ENCODE measurements at regions not wholly inside any gene's neighbourhood (a gene's known extent, or its start where the extent isn't known, plus 50 kb on each side); places are given as distances from the start of the nearest gene placed in this dataset.
"Not testable (repeated sequence)": the region's sequence is repeated elsewhere in the genome, so short reads cannot be mapped to it uniquely, and the experiment has no call there.

DNA sequence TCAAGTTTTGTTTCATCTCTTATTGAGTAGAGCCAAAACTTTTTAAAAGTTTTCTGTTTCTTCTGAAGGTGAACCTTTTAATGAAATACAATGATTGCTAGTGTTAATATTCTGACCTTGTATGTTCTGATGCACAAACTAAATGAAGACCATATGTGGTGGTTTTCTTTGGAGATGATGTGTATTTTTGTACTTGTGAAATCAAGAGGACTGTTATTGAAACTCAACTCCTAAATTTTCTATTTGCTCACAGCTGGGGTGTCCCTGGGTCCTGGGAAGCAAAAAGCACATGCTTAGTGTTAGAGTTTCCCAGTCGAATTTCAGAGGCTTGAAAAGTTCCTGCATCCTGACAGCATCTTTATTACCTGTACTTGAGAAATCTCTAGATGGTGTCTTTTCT is 1185.8 kb upstream of the ALCAM start:
- no peak for DNase-seq

GRCh38 chr3:104190681-104191080 is 1176.0 kb upstream of the ALCAM start:
- no peak for DNase-seq

- no peak for DNase-seq
Observed at GRCh38 chr3:104198131-104198530, 1168.6 kb upstream of the ALCAM start.

GRCh38 chr3:104206925-104207324 is 1159.8 kb upstream of the ALCAM start:
- DNase-seq: no peak

- DNase-seq: no peak
Observed at GRCh38 chr3:104214277-104214676, 1152.4 kb upstream of the ALCAM start.

- no peak for DNase-seq
Observed at GRCh38 chr3:104214937-104215336, 1151.8 kb upstream of the ALCAM start.

GRCh38 chr3:104219046-104219445 is 1147.7 kb upstream of the ALCAM start:
- DNase-seq: not testable (repeated sequence)

- DNase-seq: no peak
Observed at GRCh38 chr3:104234442-104235194, 1132.1 kb upstream of the ALCAM start.

GRCh38 chr3:104244680-104245220 is 1122.0 kb upstream of the ALCAM start:
- no peak for DNase-seq

- DNase-seq: no peak
Observed at GRCh38 chr3:104245261-104245660, 1121.4 kb upstream of the ALCAM start.

- no peak for DNase-seq
Observed at GRCh38 chr3:104245981-104246380, 1120.7 kb upstream of the ALCAM start.

DNA sequence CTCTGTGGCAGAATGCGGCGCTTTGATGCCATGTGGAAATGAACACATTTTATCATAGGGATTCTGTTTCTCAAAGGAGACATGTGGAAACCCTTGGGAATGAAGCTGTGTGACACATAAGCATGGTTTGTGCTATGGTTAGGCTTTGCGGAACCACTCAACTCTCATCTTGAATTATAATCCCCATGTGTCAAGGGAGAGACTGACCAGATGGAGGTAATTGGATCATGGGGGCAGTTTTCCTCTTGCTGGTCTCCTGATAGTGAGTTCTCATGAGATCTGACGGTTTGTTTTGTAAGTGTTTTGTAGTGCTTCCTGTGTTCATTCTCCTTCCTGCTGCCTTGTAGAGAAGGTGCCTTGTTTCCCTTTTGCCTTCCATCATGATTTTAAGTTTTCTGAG is 1109.2 kb upstream of the ALCAM start:
- no peak for DNase-seq

DNA sequence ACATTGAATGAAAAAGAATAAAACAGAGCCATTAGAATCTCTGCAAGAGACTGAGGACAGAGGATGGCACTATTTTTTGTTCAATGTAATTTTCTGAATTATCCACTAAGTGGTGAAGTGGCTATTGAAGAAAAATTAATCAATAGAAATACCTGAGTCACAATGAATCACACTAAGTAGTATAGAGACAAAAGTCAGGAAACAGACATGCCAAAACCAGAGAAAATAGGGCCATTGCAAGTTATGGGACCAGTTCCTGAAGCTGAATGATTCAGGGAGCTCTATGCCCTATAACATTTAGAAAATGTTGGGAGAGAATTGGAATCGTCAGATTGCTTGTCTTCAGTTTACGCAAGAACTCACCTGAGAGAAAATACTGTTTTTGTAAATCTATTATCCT is 1103.2 kb upstream of the ALCAM start:
- no peak for DNase-seq

- DNase-seq: not testable (repeated sequence)
Observed at GRCh38 chr3:104266219-104266618, 1100.5 kb upstream of the ALCAM start.

- DNase-seq: no peak
Observed at GRCh38 chr3:104269771-104270170, 1096.9 kb upstream of the ALCAM start.

- no peak for DNase-seq
Observed at GRCh38 chr3:104273046-104273649, 1093.6 kb upstream of the ALCAM start.

- no peak for DNase-seq
Observed at GRCh38 chr3:104275199-104275598, 1091.5 kb upstream of the ALCAM start.

- no peak for DNase-seq
Observed at GRCh38 chr3:104279617-104280016, 1087.1 kb upstream of the ALCAM start.

DNA sequence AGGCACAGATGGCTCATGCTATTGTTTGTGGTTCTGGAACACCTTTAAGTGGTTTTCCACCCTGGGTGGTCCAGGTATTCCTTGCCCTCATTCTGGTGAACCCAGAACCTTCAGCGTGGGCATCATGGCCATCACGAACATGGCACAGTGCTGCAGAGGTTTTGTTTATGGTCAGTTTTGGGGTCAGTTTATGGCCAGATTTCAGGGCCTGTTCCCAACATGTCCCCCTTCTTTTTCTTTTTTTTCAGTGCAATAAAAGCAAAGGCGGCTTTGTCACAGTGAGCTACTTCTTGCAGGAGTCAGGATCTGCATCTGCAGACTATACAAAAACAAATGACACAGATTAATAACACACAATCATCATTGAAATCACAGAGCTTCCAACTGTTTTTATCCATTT is 1085.0 kb upstream of the ALCAM start:
- no peak for DNase-seq

DNA sequence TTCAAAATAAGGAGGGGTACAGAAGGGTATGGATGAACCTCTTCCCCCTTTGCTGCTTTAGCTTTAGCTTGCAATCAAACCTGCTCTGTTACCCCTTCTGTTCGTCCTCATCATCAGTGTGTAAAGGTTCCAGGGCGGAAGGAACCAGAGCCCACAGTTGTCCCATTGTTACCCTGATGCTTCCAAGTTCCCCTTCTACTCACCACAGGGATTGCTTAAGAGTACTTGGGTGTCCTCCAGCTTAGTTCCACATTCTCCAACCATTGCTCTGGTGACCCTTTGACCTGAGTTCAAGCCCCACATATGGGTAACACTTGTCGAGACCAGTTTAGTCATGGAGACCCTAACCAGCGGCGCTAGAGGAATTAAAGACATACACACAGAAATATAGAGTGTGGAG is 1080.1 kb upstream of the ALCAM start:
- no peak for DNase-seq

DNA sequence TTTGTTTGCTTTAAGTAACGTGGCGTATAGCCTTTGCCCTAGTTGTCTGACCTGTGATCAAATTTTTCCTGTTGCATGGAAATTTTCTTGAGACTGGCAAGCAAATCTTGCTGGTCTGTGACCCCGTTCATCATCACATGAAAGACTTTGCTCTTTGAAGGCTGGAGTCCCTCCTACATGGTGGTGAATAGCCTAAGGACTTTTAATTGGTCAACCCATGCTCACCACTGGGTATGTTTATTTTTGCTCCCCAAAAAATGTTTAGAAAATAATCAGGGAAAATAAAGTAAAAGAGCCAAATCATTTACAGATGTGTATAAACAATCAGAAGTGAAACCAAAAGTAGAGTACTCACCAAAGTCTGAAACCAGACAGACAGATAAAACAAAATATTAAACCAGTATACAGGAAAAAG is 1075.3 kb upstream of the ALCAM start:
- no peak for DNase-seq

- no peak for DNase-seq
Observed at GRCh38 chr3:104291878-104292277, 1074.8 kb upstream of the ALCAM start.

GRCh38 chr3:104297617-104298016 is 1069.1 kb upstream of the ALCAM start:
- DNase-seq: no peak

DNA sequence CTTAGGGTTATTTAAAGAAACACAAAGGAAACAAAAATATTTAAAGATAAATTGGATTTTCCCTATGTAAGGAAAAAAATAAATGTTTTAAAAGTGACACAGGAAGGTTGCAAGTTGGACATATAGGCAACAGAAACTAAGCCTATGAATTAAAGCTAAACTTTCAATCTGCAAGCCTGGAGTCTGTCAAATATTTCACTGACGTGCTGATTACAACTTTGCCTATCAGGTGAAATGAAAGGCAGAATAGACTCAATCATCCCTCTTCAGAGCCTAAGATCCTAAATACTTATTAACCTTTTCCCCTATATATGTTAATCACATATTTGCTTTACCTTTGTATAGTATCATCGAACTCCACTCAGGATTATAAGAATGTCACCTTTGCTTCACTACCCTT is 1068.0 kb upstream of the ALCAM start:
- DNase-seq: no peak

DNA sequence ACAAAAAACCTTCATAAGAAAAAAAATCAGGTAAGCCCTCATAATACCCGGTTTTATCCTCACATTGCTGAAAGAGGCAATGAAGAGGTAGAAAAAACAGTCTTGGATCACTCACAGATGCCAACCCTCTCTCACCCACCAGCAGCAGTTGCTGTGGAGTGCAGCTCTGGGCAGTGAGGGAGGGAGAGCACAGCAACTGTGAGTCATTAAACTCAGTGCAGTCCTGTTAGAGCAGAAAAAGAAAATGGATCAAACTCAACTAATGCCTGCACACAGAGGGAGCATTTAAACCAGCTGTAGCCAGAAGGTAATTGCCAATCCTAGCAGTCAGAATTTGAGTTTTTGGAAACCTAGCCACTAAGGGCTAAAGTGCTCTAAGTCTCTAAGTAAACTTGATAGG is 1050.6 kb upstream of the ALCAM start:
- no peak for DNase-seq

Measured in hematopoietic multipotent progenitor cell treated with erythropoietin and hydrocortisone succinate and interleukin-3 and kit ligand, for 8 days (in vitro differentiated cells).